DMS153 (cell line): ENCODE measurements at regions not wholly inside any gene's neighbourhood (a gene's known extent, or its start where the extent isn't known, plus 50 kb on each side); places are given as distances from the start of the nearest gene placed in this dataset.
"Not testable (repeated sequence)": the region's sequence is repeated elsewhere in the genome, so short reads cannot be mapped to it uniquely, and the experiment has no call there.

Source experiments
- DNase-seq: peaks from one replicate; lab custom pipeline; 2025; lab: John Stamatoyannopoulos, UW

DNA sequence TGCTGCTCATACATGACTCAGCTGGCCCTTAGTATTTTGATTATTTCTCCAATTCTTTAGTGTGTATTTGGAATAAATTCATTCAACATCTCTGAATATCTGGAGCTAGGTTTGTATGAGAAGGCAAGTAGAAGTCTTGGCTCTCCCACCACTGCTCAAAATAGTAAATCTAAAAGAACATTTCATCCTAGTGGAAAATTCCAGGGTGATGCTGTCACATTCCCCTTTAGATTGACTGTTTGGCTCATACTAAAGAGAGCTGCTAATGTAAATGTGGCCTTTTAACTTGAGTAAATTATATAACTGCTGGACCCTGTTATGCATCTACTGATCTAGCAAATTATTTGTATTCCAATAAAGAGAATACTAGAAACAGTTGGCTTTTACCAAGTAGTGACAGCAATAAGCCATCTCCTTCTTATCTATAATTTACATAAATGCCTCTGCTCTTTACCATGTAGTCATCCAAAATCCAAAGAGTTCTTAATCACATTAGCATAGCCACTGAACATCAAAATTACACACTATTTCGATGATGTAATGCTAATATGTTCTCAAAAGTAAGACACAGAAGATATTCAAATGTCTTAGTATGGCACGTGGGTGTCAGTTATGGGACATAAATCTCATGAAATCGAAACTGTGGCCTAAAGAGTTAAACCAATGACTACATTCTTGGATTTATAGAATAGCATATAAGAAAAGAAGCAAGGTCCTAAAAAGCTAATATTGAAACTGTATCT lies 86.9 kb upstream of the KCND2 start:
- DNase-seq = no peak

DNA sequence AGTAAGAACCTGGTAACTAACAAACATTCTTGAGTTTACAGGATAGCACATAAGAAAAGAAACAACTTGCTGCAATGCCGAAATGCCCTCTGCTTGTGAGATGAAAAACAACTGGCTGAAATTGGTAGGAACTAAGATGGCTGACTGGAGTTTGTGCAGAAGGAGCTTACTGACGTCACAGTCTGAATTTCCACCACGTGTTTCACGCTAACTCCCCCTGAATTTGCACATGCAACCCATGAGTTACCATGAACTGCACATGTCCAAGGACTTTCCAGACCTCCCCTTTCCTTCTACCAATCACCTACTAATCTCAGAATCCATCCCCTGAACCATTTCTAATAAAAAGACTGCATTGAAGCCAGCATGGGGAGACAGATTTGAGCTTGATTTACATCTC lies 86.3 kb upstream of the KCND2 start:
- DNase-seq = no peak

DNA sequence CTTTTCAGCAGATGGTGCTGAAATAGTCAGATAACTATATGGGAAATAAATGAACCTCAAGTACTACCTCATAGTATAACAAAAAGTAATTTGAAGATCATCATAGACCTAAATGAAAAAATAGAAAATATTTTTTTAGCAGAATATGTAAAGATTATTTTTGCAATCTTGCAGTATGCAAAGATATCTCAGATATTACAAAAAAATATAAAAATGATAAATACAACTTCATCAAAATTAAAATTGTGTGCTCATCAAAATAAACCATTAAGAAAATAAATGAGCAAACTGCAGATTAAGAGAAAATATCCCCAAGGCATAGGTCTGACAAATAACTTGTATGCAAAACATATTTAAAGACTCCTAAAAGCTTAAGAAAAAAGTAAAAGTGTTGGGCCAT lies 83.4 kb upstream of the KCND2 start:
- DNase-seq = no peak

- DNase-seq = no peak
Observed at GRCh38 chr7:120190109-120190508, 82.9 kb upstream of the KCND2 start.

DNA sequence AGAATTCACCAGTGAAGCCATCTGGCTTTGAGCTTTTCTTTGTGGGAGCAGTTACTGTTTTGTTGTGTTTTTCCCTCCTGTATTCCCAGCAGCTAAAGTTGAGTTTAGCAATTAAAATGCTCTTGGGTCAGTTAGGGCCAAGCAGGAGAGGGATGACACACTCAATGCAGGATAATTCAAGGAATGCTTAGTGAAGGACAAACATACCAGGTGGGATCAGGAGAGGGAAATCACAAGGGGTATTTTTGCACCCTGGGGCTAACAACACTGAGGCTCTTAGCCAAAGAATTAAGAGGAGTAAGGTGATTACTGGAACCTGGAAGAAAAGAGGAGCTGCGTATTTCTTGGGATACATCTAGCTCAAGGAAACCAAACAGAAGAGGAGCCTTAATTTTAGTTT lies 82.4 kb upstream of the KCND2 start:
- no peak for DNase-seq

GRCh38 chr7:120191423-120191822 lies 81.6 kb upstream of the KCND2 start:
- not testable (repeated sequence) for DNase-seq

DNA sequence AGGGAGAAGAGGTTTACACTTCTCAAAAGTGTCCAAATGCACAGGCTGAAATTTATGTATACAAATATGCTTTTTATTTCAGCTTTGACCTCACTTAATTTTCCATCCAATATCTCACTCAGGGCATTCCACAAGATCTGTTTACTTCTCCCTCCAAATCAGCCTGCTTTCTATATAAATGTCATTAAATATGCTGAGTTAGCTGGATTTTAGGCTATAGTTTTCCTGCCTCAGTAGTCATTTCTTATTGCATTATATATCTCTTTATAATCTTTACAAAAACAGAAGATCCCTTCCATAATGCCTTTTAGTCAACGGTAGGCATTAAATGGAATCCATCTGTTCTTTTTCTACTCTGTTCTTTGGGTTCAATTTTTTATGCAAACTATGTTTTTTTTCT lies 71.7 kb upstream of the KCND2 start:
- DNase-seq = no peak

DNA sequence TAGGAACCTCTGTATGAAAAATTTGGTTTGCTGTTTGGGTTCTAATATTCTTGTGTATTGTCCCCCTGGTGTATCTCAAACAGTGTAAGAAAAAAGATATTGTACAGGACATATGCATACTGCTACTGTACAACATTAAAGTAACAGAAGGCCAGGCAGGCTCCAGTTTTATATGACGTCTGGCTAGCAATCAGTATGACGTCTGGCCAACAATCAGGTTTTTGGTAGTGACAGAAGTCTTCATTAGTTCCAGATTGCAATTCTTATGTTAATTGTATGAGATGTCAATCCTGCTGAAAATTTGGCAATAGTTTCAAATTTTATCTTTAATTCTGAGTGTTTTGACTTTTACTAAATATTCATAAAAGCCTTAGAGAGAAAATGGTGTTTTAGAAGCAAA lies 67.9 kb upstream of the KCND2 start:
- DNase-seq = no peak

GRCh38 chr7:120207037-120207436 lies 65.9 kb upstream of the KCND2 start:
- no peak for DNase-seq

- no peak for DNase-seq
Observed at GRCh38 chr7:120215654-120216053, 57.3 kb upstream of the KCND2 start.

DNA sequence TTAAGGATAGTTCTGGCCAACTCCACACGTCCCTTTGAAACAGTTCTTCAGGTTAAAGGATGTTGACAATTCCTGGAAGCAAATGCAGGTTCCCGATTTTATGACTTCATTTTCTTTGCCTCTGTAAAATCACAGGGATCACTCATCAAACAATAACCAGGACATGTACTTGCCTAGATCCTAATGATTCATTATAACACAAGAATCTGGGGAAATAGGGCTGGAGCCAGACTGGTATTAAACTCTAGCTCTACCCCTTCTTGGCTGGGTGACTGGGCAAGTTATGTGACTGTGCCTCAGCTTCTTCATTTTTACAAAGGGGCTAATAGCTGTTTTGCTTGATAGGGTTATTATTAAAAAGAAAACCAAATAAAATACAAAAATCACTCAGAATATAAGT lies 56.0 kb upstream of the KCND2 start:
- DNase-seq = no peak

DNA sequence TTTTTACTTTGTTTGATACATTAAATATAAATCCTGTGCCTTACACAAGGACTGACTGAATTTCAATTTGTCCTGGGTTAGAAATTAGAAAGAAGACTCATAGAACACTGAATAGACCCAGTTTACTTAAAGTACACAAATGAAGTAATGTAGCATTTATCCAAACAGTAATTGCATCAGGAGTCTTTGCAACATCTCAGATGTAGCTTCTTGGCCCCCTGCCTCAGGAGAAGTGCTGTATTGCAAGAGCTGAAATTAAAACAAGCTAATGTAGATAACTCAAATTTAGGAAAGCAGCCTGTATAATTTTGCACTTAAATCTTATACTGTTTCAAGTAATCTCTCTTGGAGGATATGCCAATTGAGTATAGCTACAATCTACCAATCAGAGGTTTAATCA lies 54.3 kb upstream of the KCND2 start:
- DNase-seq = no peak

- DNase-seq = no peak
Observed at GRCh38 chr7:120221666-120222065, 51.3 kb upstream of the KCND2 start.
